K562 (cell line): ENCODE measurements at regions not wholly inside any gene's neighbourhood (a gene's known extent, or its start where the extent isn't known, plus 50 kb on each side); places are given as distances from the start of the nearest gene placed in this dataset.

Source experiments
- CBFA2T3 ChIP-seq: fragments of 450-650 bp; IDR thresholded peaks from 2 replicates; pipeline ENCODE4 v1.6.1; 2017
- CHD2 ChIP-seq: IDR thresholded peaks from 2 replicates; pipeline ENCODE4 v1.6.1; 2011; ENCODE audit warnings: low read depth, low read length
- CSDE1 ChIP-seq, 2 experiments: fragments of 450-650 bp; IDR thresholded peaks; 2 replicates each; pipeline ENCODE4 v1.6.1; 2016; ENCODE audit warnings: mild to moderate bottlenecking in 1 of 2
- CTCFL ChIP-seq: IDR thresholded peaks from 2 replicates; pipeline ENCODE4 v1.6.1; 2011; ENCODE audit warnings: borderline replicate concordance, low read depth, mild to moderate bottlenecking, moderate library complexity, low read length; ENCODE audit not compliant: insufficient read depth, poor library complexity, severe bottlenecking
- E2F4 ChIP-seq: sonication (generic); formaldehyde crosslinking; IDR thresholded peaks from 2 replicates; pipeline ENCODE4 v1.8.0; 2022; ENCODE audit warnings: mild to moderate bottlenecking, low read depth, missing genetic modification reagents
- ETV1 ChIP-seq: fragments of 450-650 bp; conservative IDR thresholded peaks from 2 replicates; pipeline ENCODE4 v1.6.1; 2016; ENCODE audit warnings: missing genetic modification characterization, control low read depth, low read depth, missing compliant biosample characterization
- ILK ChIP-seq: fragments of 450-650 bp; IDR thresholded peaks from 2 replicates; pipeline ENCODE4 v1.6.1; 2016; ENCODE audit warnings: missing genetic modification characterization, low read depth, mild to moderate bottlenecking, missing compliant biosample characterization, moderate library complexity, borderline replicate concordance
- L3MBTL2 ChIP-seq: fragments of 450-650 bp; IDR thresholded peaks from 2 replicates; pipeline ENCODE4 v1.6.1; 2016; ENCODE audit warnings: mild to moderate bottlenecking, moderate library complexity
- MAZ ChIP-seq, 2 experiments: fragments of 450-650 bp in 1 of 2; sonication (generic) in 1 of 2; formaldehyde crosslinking; IDR thresholded peaks in 1 of 2; conservative IDR thresholded peaks in 1 of 2; 2 replicates each; pipeline versions ENCODE4 v1.4.0 to v1.5.0; 2020; ENCODE audit warnings: mild to moderate bottlenecking in 1 of 2, missing genetic modification reagents in 1 of 2
- NRF1 ChIP-seq, 2 experiments: fragments of 450-650 bp; IDR thresholded peaks in 1 of 2; conservative IDR thresholded peaks in 1 of 2; 2 replicates each; pipeline ENCODE4 v1.6.1; 2014; ENCODE audit warnings: mild to moderate bottlenecking in 2 of 2
- RBM14 ChIP-seq: fragments of 200-400 bp; formaldehyde crosslinking; IDR thresholded peaks from 2 replicates; pipeline ENCODE4 v1.6.1; 2018; ENCODE audit warnings: low read depth, mild to moderate bottlenecking, low read length, moderate library complexity, borderline replicate concordance; ENCODE audit not compliant: insufficient read depth
- RFX1 ChIP-seq: fragments of 450-650 bp; IDR thresholded peaks from 2 replicates; pipeline ENCODE4 v1.6.1; 2016; ENCODE audit warnings: mild to moderate bottlenecking, moderate library complexity
- SMAD3 ChIP-seq: fragments of 450-650 bp; formaldehyde crosslinking; conservative IDR thresholded peaks from 2 replicates; pipeline ENCODE4 v1.4.0; 2020; ENCODE audit warnings: mild to moderate bottlenecking
- STAT5B ChIP-seq: fragments of 250-450 bp; sonication (Bioruptor Pico); IDR thresholded peaks from 2 replicates; pipeline ENCODE4 v1.8.0; 2021; ENCODE audit warnings: mild to moderate bottlenecking, inconsistent platforms
- TFAP4 ChIP-seq: sonication (generic); formaldehyde crosslinking; IDR thresholded peaks from 2 replicates; pipeline ENCODE4 v1.8.0; 2022; ENCODE audit warnings: missing genetic modification reagents, mild to moderate bottlenecking, moderate library complexity, borderline replicate concordance
- THRAP3 ChIP-seq: fragments of 450-650 bp; IDR thresholded peaks from 2 replicates; pipeline ENCODE4 v1.6.1; 2016; ENCODE audit warnings: mild to moderate bottlenecking, inconsistent platforms, borderline replicate concordance
- TOE1 ChIP-seq, 2 experiments: fragments of 450-650 bp in 1 of 2; sonication (generic) in 1 of 2; formaldehyde crosslinking in 1 of 2; IDR thresholded peaks; 2 replicates each; pipeline versions ENCODE4 v1.7.1 to v1.8.0; 2016 to 2022; ENCODE audit warnings: borderline replicate concordance in 2 of 2, mild to moderate bottlenecking in 2 of 2, antibody characterized with exemption in 1 of 2, inconsistent platforms in 1 of 2, low read depth in 1 of 2, missing genetic modification reagents in 1 of 2, moderate library complexity in 1 of 2
- TRIM24 ChIP-seq, 2 experiments: fragments of 450-650 bp; IDR thresholded peaks; 2 replicates each; pipeline ENCODE4 v1.6.1; 2016
- ZFP91 ChIP-seq: sonication (generic); formaldehyde crosslinking; IDR thresholded peaks from 2 replicates; pipeline ENCODE4 v1.8.0; 2022; ENCODE audit warnings: mild to moderate bottlenecking, missing genetic modification reagents
- ZNF253 ChIP-seq: fragments of 250-450 bp; sonication (Bioruptor Pico); conservative IDR thresholded peaks from 2 replicates; pipeline ENCODE4 v1.6.1; 2021; ENCODE audit warnings: mild to moderate bottlenecking
- ZNF282 ChIP-seq: sonication (generic); formaldehyde crosslinking; IDR thresholded peaks from 2 replicates; pipeline ENCODE4 v1.8.1; 2023; ENCODE audit warnings: missing genetic modification reagents
- ZNF668 ChIP-seq: fragments of 250-450 bp; sonication (Bioruptor Pico); IDR thresholded peaks from 2 replicates; pipeline ENCODE4 v1.8.0; 2022; ENCODE audit warnings: mild to moderate bottlenecking, inconsistent platforms
- ZNF695 ChIP-seq: fragments of 450-650 bp; formaldehyde crosslinking; IDR thresholded peaks from 2 replicates; pipeline ENCODE4 v1.4.0; 2020; ENCODE audit warnings: mild to moderate bottlenecking, moderate library complexity
- ZNF717 ChIP-seq: fragments of 250-450 bp; sonication (Bioruptor Pico); IDR thresholded peaks from 2 replicates; pipeline ENCODE4 v1.5.0; 2021

GRCh38 chr6:781350-781961 lies 88.5 kb upstream of the EXOC2 start (continued):
- no peak for TF ChIP-seq E2F4 (CRISPR knock-in tag)
- TF ChIP-seq ETV1 = no peak; the same call in 1 of the 2 replicates
- TF ChIP-seq CHD2 = no peak
- TF ChIP-seq MAZ (CRISPR knock-in tag; conservative IDR thresholded peaks at IDR 0.05 in 1 of 2, IDR thresholded peaks at IDR 0.05 in 1 of 2) = peak; percentile 37 to 79; a peak in 1 of 4 replicates
- TF ChIP-seq SMAD3 (CRISPR knock-in tag) = no peak
- no peak for TF ChIP-seq CTCFL
- TF ChIP-seq ZNF253 (CRISPR knock-in tag) = no peak
- TF ChIP-seq TRIM24 (IDR thresholded peaks at IDR 0.05) = peak in 1 of 2 experiments; percentile 70; a peak in 1 of 4 replicates
- TF ChIP-seq TOE1 (IDR thresholded peaks at IDR 0.05; ENCODE audit: borderline replicate concordance) = peak; percentile 75
- TF ChIP-seq TOE1 (CRISPR knock-in tag; IDR thresholded peaks at IDR 0.05; ENCODE audit: borderline replicate concordance, low read depth) = no peak
- TF ChIP-seq CSDE1 (IDR thresholded peaks at IDR 0.05) = no peak
- no peak for TF ChIP-seq THRAP3
- TF ChIP-seq STAT5B (CRISPR knock-in tag) = no peak
- no peak for TF ChIP-seq ZNF282 (CRISPR knock-in tag)
- TF ChIP-seq TFAP4 (CRISPR knock-in tag) = peak; percentile 53; the same call in 1 of the 2 replicates
- TF ChIP-seq ILK (tag) = no peak
- TF ChIP-seq ZNF668 (CRISPR knock-in tag) = no peak
- no peak for TF ChIP-seq ZNF695 (CRISPR knock-in tag)
- TF ChIP-seq RBM14 = no peak
- no peak for TF ChIP-seq RFX1
- TF ChIP-seq CBFA2T3 = peak; percentile 82
- TF ChIP-seq L3MBTL2 = peak; percentile 90
- TF ChIP-seq NRF1 (conservative IDR thresholded peaks at IDR 0.05 in 1 of 2, IDR thresholded peaks at IDR 0.05 in 1 of 2) = peak; percentile 51 to 64
- no peak for TF ChIP-seq ZFP91
- TF ChIP-seq ZNF717 (CRISPR knock-in tag) = no peak
